ENCODE measurements at regions not wholly inside any gene's neighbourhood (a gene's known extent, or its start where the extent isn't known, plus 50 kb on each side); places are given as distances from the start of the nearest gene placed in this dataset.

DNA sequence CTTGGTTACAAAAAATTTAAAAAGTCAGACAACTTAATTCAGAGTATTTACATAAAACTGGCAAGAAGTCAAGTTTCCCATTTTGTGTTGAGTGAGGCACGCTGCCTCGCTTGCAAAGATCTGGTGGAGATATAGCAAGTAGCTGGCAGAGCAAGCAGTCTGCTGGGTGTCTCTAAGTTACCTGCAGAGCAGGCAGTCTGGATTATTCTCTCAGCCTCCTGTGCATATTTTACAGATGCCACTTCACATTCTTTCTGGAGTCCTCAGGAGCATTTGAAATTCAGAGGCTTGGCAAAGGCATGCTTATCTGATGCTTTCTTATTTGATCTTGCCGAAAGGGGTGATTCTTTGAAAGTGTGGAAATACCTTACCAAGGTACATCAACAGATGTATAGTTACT is 640.4 kb upstream of the ADGRL4 start:
- TF ChIP-seq, protein P1, sequence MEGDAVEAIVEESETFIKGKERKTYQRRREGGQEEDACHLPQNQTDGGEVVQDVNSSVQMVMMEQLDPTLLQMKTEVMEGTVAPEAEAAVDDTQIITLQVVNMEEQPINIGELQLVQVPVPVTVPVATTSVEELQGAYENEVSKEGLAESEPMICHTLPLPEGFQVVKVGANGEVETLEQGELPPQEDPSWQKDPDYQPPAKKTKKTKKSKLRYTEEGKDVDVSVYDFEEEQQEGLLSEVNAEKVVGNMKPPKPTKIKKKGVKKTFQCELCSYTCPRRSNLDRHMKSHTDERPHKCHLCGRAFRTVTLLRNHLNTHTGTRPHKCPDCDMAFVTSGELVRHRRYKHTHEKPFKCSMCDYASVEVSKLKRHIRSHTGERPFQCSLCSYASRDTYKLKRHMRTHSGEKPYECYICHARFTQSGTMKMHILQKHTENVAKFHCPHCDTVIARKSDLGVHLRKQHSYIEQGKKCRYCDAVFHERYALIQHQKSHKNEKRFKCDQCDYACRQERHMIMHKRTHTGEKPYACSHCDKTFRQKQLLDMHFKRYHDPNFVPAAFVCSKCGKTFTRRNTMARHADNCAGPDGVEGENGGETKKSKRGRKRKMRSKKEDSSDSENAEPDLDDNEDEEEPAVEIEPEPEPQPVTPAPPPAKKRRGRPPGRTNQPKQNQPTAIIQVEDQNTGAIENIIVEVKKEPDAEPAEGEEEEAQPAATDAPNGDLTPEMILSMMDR (IDR thresholded peaks at IDR 0.05): no peak
- TF ChIP-seq POLR2A (IDR thresholded peaks at IDR 0.05): no peak
